ENCODE measurements at regions not wholly inside any gene's neighbourhood (a gene's known extent, or its start where the extent isn't known, plus 50 kb on each side); places are given as distances from the start of the nearest gene placed in this dataset.

- ATAC-seq (ENCODE audit: low read depth) = no peak
- H3K4me3 ChIP-seq (ENCODE audit: severe bottlenecking) = no peak overlapping the region
- H3K4me1 ChIP-seq (ENCODE audit: insufficient read depth, poor library complexity, severe bottlenecking) = no peaks in the 10 kb centered on the region
- H3K27ac ChIP-seq (ENCODE audit: poor library complexity, severe bottlenecking) = no peak overlapping the region
- no peak for TF ChIP-seq CTCF (IDR thresholded peaks at IDR 0.05; ENCODE audit: poor library complexity, severe bottlenecking)
- no peaks in the 10 kb centered on the region for H3K36me3 ChIP-seq (ENCODE audit: low read depth)
- no peaks in the 10 kb centered on the region for H3K9me3 ChIP-seq (ENCODE audit: severe bottlenecking)
- no peak for DNase-seq (ENCODE audit: low spot score)
- no peaks in the 10 kb centered on the region for H3K27me3 ChIP-seq (ENCODE audit: insufficient read depth, poor library complexity, severe bottlenecking)
These were observed 914.5 kb downstream of the NLGN4X start for GRCh38 chrX:5314148-5314547.

GRCh38 chrX:5307416-5307815 is 921.3 kb downstream of the NLGN4X start:
- DNase-seq (ENCODE audit: low spot score) (no peak), ATAC-seq (ENCODE audit: low read depth) (no peak)
- Histone ChIP-seq H3K36me3 (ENCODE audit: low read depth) (no peaks in the 10 kb centered on the region), H3K27me3 (ENCODE audit: insufficient read depth, poor library complexity, severe bottlenecking) (no peaks in the 10 kb centered on the region), H3K4me1 (ENCODE audit: insufficient read depth, poor library complexity, severe bottlenecking) (no peaks in the 10 kb centered on the region), H3K4me3 (ENCODE audit: severe bottlenecking) (no peak overlapping the region), H3K9me3 (ENCODE audit: severe bottlenecking) (no peaks in the 10 kb centered on the region), H3K27ac (ENCODE audit: poor library complexity, severe bottlenecking) (no peak overlapping the region)
- no peak for TF ChIP-seq CTCF (IDR thresholded peaks at IDR 0.05; ENCODE audit: poor library complexity, severe bottlenecking)

DNA sequence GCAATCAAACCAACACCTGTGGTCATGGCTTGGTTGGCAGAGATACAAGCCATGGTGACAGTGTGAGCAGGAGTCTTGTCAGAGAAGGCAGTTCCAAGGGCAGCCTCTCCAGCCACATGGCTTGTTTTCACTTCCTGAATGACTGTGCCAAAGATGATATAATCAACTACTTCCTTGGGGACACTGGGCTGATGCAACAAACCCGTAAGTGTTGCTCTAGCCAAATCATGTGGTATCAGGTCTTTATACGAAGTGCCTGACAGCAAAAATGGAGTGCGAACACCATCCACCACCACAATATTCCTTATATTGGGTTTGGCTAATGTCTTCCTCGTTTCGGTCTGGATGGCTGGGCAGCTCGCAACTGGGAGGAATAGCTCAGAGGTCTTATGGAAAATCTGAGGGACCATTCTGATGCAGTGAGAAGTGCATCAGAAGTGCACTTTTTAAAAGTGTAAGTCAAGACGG is 922.0 kb downstream of the NLGN4X start:
- no peak for TF ChIP-seq CTCF (IDR thresholded peaks at IDR 0.05; ENCODE audit: poor library complexity, severe bottlenecking)
- no peaks in the 10 kb centered on the region for H3K4me1 ChIP-seq (ENCODE audit: insufficient read depth, poor library complexity, severe bottlenecking)
- no peaks in the 10 kb centered on the region for H3K27me3 ChIP-seq (ENCODE audit: insufficient read depth, poor library complexity, severe bottlenecking)
- ATAC-seq (ENCODE audit: low read depth) (no peak), DNase-seq (ENCODE audit: low spot score) (no peak)
- H3K9me3 ChIP-seq (ENCODE audit: severe bottlenecking) = no peaks in the 10 kb centered on the region
- H3K27ac ChIP-seq (ENCODE audit: poor library complexity, severe bottlenecking) = no peak overlapping the region
- no peaks in the 10 kb centered on the region for H3K36me3 ChIP-seq (ENCODE audit: low read depth)
- no peak overlapping the region for H3K4me3 ChIP-seq (ENCODE audit: severe bottlenecking)

DNA sequence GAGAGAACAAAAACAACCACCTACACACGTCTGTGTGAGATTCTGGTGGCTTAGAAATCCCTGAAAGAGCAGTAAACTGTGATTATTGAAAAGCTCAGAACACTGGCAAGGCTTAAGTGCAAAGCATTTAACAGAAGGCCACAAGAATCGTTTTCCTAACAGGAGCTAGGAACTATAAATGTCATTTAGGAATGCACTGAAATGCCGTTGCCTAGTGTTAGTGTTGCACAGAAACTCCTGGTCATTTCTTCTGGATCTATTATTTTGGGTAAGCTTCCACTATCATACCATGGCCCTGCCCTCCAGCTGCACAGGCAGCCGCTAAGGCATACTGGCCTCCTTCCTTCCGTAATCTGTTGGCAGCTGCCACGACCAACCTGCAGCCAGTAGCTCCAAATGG is 923.2 kb downstream of the NLGN4X start:
- TF ChIP-seq CTCF (IDR thresholded peaks at IDR 0.05; ENCODE audit: poor library complexity, severe bottlenecking) = no peak
- no peaks in the 10 kb centered on the region for H3K36me3 ChIP-seq (ENCODE audit: low read depth)

DNA sequence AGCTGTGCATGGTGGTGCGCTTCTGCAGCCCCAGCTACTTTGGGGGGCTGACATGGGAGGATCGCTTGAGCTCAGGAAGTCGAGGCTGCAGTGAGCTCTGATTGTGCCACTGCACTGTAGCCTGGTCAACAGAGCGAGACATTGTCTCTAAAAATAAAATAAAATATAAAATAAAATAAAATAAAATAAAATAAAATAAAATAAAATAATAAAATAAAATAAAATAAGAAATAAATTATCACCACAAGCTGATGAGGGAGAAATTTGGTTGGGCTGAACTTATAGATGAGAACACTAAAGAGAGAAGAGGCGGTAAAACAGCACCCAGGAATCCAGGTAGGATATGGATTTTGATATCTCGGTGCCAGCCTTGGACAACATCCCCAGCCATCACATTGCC is 933.7 kb downstream of the NLGN4X start:
- H3K36me3 ChIP-seq (ENCODE audit: low read depth) = no peaks in the 10 kb centered on the region
- no peak for TF ChIP-seq CTCF (IDR thresholded peaks at IDR 0.05; ENCODE audit: poor library complexity, severe bottlenecking)
- ATAC-seq (ENCODE audit: low read depth) (no peak), DNase-seq (ENCODE audit: low spot score) (no peak)
- no peaks in the 10 kb centered on the region for H3K27me3 ChIP-seq (ENCODE audit: insufficient read depth, poor library complexity, severe bottlenecking)
- no peaks in the 10 kb centered on the region for H3K9me3 ChIP-seq (ENCODE audit: severe bottlenecking)
- no peak overlapping the region for H3K27ac ChIP-seq (ENCODE audit: poor library complexity, severe bottlenecking)
- no peaks in the 10 kb centered on the region for H3K4me1 ChIP-seq (ENCODE audit: insufficient read depth, poor library complexity, severe bottlenecking)
- H3K4me3 ChIP-seq (ENCODE audit: severe bottlenecking) = no peak overlapping the region

More for the DNA sequence above, 923.2 kb downstream of the NLGN4X start:
- Histone ChIP-seq H3K27ac (ENCODE audit: poor library complexity, severe bottlenecking) (no peak overlapping the region), H3K4me3 (ENCODE audit: severe bottlenecking) (no peak overlapping the region), H3K27me3 (ENCODE audit: insufficient read depth, poor library complexity, severe bottlenecking) (no peaks in the 10 kb centered on the region), H3K9me3 (ENCODE audit: severe bottlenecking) (no peaks in the 10 kb centered on the region), H3K4me1 (ENCODE audit: insufficient read depth, poor library complexity, severe bottlenecking) (no peaks in the 10 kb centered on the region)
- ATAC-seq (ENCODE audit: low read depth) = no peak
- no peak for DNase-seq (ENCODE audit: low spot score)

All from RWPE2 (cell line).